ENCODE measurements at regions not wholly inside any gene's neighbourhood (a gene's known extent, or its start where the extent isn't known, plus 50 kb on each side); places are given as distances from the start of the nearest gene placed in this dataset.

DNA sequence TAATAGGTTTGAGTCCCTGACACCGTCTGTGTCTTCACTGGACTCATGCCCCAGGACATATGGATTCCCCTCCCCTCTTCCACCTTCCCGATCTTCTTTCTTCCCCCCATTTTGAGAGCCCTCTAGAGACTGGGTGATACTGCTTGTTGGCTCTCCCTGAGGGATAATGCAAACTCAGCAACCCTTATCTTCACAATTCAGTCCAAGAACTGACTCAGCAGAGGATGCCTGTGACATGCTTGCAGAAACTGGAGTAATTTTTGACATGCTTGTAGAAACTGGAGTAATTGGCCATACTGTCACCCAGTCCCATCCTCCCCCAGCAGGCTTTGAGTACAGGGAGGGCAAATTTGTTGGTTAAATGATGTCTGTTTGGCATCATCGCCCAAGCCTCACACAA lies 127.6 kb upstream of the CTTNBP2NL start:
- no peaks in the 10 kb centered on the region for H3K36me3 Mint-ChIP-seq (ENCODE audit: low read depth)
- H3K4me1 Mint-ChIP-seq (ENCODE audit: low read depth): no peaks in the 10 kb centered on the region
- H3K27me3 Mint-ChIP-seq (ENCODE audit: low read depth): peaks cover 5% of the 10 kb centered on the region
- no peak overlapping the region for H3K27ac Mint-ChIP-seq
- no peak for DNase-seq (ENCODE audit: low spot score)
- no peaks in the 10 kb centered on the region for H3K9me3 Mint-ChIP-seq
- H3K4me3 Mint-ChIP-seq: no peak overlapping the region

DNA sequence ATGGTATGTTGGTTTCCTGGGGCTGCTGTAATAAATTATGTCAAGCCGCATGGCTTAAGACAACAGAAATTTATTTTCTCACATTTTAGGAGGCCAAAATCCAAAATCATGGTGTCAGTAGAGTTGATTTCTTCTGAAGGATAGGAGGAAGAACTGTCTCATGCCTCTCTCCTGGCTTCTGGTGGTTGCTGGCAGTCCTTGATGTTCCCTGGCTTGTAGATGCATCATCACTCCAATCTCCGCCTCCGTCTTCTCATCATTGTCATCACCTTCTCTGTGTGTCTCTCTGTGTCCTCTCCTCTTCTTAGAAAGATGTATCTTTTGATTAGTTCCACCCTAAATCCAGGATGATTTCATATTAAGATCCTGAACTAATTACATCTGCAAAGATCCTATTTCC lies 124.7 kb upstream of the CTTNBP2NL start:
- no peaks in the 10 kb centered on the region for H3K9me3 Mint-ChIP-seq
- H3K4me1 Mint-ChIP-seq (ENCODE audit: low read depth): no peaks in the 10 kb centered on the region
- no peak for DNase-seq (ENCODE audit: low spot score)
- peaks cover 6% of the 10 kb centered on the region for H3K27me3 Mint-ChIP-seq (ENCODE audit: low read depth)
- no peaks in the 10 kb centered on the region for H3K36me3 Mint-ChIP-seq (ENCODE audit: low read depth)
- H3K4me3 Mint-ChIP-seq: no peak overlapping the region
- H3K27ac Mint-ChIP-seq: no peak overlapping the region

DNA sequence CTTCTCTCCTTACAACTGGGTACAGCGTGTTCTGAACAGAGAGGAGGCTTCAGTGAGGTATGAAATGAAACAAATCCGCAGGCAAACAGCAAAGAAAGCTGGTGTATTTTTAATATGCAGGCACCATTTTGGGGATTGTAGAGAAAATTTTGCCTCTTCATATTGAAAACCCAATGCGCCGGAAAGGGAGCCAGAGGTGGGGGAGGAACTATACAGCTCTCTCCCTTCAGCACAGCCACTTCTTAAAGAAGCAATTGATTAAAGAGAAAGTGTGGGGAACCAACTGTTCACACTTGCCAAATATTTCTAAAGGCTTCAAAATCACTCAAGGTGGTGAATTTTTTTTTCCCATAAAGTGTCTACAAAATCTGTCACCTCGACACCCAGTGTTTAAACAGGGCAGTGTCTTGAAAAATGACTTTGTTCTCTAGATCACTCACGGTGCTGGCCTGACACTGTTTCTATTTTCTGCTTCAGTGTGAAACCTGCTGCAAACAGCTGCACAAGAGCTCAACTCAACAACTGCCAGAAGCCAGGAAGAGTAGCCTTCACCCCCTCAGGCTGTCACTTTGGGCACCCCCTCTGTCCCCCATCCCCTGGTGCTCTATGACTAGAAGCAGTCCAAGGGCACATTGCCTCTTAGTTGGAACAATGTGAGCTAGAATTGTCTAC lies 123.8 kb upstream of the CTTNBP2NL start:
- Mint-ChIP-seq H3K27me3 (ENCODE audit: low read depth) (peaks cover 6% of the 10 kb centered on the region), H3K4me3 (no peak overlapping the region), H3K36me3 (ENCODE audit: low read depth) (no peaks in the 10 kb centered on the region), H3K27ac (no peak overlapping the region), H3K4me1 (ENCODE audit: low read depth) (no peaks in the 10 kb centered on the region), H3K9me3 (no peaks in the 10 kb centered on the region)
- DNase-seq (ENCODE audit: low spot score): no peak

DNA sequence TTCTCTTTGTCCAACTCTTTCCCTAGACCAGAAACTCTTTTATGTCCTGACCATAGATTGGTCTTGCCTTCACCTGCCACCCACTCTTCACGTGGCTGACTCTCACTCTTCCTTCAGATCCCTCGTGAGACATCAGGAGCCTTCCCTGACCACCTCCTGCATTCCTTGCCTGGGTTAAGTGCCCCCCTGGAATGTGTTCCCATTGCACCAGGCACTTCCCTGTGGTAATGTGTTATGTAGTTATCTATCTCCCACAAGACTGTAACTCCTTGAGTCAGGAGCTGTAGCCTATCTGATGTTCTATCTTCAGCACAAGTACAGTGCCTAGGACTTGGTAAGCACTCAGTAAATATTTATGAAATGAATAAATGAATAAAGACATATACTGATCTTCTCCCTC lies 111.2 kb upstream of the CTTNBP2NL start:
- peaks cover 7% of the 10 kb centered on the region for H3K27me3 Mint-ChIP-seq (ENCODE audit: low read depth)
- H3K4me1 Mint-ChIP-seq (ENCODE audit: low read depth): no peaks in the 10 kb centered on the region
- no peak for DNase-seq (ENCODE audit: low spot score)
- H3K4me3 Mint-ChIP-seq: no peak overlapping the region
- no peaks in the 10 kb centered on the region for H3K9me3 Mint-ChIP-seq
- no peaks in the 10 kb centered on the region for H3K36me3 Mint-ChIP-seq (ENCODE audit: low read depth)
- H3K27ac Mint-ChIP-seq: no peak overlapping the region

DNA sequence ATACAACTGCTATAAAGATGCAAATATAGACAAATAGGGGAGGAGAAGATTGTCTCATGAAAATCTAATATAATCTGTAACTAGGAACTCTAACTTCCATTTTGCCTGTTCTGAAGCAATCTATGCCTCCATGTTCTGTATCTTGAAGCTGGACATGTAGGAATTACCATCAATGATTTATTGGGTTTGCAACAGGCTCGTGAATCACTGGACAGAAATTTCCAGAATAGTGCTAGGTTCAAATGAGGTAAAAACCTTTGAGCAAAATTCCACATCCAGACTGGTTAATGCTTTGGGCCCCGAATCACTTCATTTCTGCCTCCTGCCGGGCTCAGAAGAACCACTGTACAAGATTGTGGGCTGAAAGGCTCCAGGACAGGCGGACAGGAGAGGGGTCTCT lies 110.7 kb upstream of the CTTNBP2NL start:
- no peaks in the 10 kb centered on the region for H3K4me1 Mint-ChIP-seq (ENCODE audit: low read depth)
- DNase-seq (ENCODE audit: low spot score): no peak
- no peaks in the 10 kb centered on the region for H3K9me3 Mint-ChIP-seq
- no peak overlapping the region for H3K4me3 Mint-ChIP-seq
- H3K36me3 Mint-ChIP-seq (ENCODE audit: low read depth): no peaks in the 10 kb centered on the region
- H3K27me3 Mint-ChIP-seq (ENCODE audit: low read depth): peaks cover 7% of the 10 kb centered on the region
- no peak overlapping the region for H3K27ac Mint-ChIP-seq

DNA sequence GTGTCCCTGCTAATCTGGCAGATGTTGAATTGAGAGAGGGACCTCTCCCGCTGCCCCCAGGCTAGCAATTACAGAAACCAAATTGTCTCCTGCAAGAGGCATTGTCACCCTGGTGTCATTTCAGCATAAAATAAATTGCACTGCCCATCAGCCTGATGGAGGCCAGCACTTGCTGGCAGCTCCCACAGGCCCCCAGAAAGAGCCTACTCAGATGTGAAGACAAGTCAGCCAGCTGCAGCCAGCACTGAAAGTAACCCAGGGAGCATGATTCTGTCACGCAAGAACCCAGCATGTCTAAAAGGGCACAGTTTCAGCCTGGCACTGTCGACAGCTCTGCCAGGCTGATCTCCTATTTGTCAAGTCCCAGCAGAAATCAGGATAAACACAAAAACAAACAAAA lies 110.3 kb upstream of the CTTNBP2NL start:
- no peaks in the 10 kb centered on the region for H3K9me3 Mint-ChIP-seq
- H3K27me3 Mint-ChIP-seq (ENCODE audit: low read depth): peaks cover 7% of the 10 kb centered on the region
- no peak for DNase-seq (ENCODE audit: low spot score)
- H3K4me1 Mint-ChIP-seq (ENCODE audit: low read depth): no peaks in the 10 kb centered on the region
- no peak overlapping the region for H3K27ac Mint-ChIP-seq
- H3K4me3 Mint-ChIP-seq: no peak overlapping the region
- H3K36me3 Mint-ChIP-seq (ENCODE audit: low read depth): no peaks in the 10 kb centered on the region

DNA sequence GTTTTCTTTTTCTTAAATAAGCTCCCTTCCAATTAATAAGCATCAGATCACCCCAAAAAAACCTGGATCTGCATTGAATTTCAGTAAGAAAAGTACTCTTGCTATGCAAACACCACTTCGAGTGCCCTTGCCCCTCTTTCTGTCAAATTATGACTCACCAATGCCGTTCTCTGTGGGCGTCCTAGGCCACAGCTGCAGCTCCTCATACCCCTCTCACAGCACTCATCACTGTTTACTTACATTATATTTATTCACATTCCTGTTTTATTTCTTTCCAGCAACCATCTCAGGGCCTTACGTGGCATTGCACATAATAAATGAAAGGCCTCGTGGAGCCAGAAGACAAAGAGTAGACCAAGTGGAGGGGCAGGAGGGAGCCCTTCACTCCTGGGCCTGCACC lies 99.1 kb upstream of the CTTNBP2NL start:
- no peak for DNase-seq (ENCODE audit: low spot score)
- H3K27ac Mint-ChIP-seq: no peak overlapping the region
- H3K36me3 Mint-ChIP-seq (ENCODE audit: low read depth): no peaks in the 10 kb centered on the region
- no peaks in the 10 kb centered on the region for H3K9me3 Mint-ChIP-seq
- no peaks in the 10 kb centered on the region for H3K4me1 Mint-ChIP-seq (ENCODE audit: low read depth)
- peaks cover 8% of the 10 kb centered on the region for H3K27me3 Mint-ChIP-seq (ENCODE audit: low read depth)
- H3K4me3 Mint-ChIP-seq: no peak overlapping the region

DNA sequence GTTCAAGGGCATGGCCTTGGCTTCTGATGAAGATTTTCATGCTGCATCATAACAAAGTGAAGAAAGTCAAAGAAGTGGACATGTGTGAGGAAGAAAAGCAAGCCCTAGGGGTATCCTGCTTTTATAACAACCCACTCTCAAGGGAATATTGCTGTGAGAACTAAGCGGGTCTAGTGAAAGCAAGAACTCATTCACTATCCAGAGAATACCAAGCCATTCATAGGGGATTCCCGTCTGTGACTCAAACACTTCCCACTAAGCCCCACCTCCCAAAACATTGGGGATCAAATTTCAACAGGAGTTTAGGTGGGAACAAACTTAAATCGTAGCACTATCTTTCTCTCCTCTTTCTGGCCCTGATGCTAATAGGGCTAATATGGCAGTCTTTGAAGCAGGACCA lies 98.5 kb upstream of the CTTNBP2NL start:
- no peak for DNase-seq (ENCODE audit: low spot score)
- Mint-ChIP-seq H3K4me1 (ENCODE audit: low read depth) (no peaks in the 10 kb centered on the region), H3K27me3 (ENCODE audit: low read depth) (peaks cover 8% of the 10 kb centered on the region), H3K36me3 (ENCODE audit: low read depth) (no peaks in the 10 kb centered on the region), H3K4me3 (no peak overlapping the region), H3K9me3 (no peaks in the 10 kb centered on the region), H3K27ac (no peak overlapping the region)

DNA sequence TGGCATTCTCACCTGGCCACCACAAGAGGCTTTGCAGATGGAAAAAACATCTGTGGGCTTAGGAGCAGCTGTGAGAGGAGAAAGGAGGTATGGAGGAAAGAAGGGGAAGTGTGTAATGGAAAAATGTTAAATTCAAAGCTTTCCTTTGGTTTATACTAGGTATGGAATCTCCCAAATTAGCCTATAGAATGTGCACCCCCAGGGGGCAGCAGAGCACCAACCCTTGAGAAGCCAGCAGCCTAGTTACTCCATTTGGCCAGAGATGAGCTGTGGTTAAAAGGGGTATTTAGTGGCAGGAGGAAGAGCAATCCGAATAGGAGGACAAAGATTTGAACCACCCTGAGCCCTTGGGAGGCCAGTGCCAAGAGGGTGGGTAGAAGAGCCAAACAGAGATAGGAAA lies 97.5 kb upstream of the CTTNBP2NL start:
- Mint-ChIP-seq H3K27me3 (ENCODE audit: low read depth) (peaks cover 8% of the 10 kb centered on the region), H3K4me3 (no peak overlapping the region), H3K4me1 (ENCODE audit: low read depth) (no peaks in the 10 kb centered on the region), H3K36me3 (ENCODE audit: low read depth) (no peaks in the 10 kb centered on the region), H3K27ac (no peak overlapping the region), H3K9me3 (no peaks in the 10 kb centered on the region)
- DNase-seq (ENCODE audit: low spot score): no peak

DNA sequence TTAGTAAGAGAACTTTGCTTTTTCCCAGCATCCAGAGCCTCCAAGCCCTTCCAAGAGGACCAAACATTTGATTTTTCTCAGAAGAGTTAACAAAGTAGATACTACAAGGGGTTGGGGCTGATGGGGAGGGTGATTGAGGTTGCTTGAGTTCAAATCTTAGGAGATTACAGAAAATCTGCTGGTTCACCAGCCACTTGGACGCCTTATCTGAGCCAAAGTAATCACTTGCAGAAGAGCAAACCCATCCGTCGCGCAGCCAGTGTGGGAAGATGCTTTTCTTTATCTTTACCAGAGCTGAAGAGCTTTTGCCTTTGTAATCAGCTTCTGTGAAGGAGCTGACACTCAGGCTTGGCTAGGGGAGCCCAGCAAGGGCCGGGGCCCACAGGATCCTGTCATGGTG lies 91.9 kb upstream of the CTTNBP2NL start:
- Mint-ChIP-seq H3K9me3 (no peaks in the 10 kb centered on the region), H3K36me3 (ENCODE audit: low read depth) (no peaks in the 10 kb centered on the region), H3K27ac (no peak overlapping the region), H3K27me3 (ENCODE audit: low read depth) (peaks cover 9% of the 10 kb centered on the region), H3K4me3 (no peak overlapping the region), H3K4me1 (ENCODE audit: low read depth) (no peaks in the 10 kb centered on the region)
- DNase-seq (ENCODE audit: low spot score): no peak

DNA sequence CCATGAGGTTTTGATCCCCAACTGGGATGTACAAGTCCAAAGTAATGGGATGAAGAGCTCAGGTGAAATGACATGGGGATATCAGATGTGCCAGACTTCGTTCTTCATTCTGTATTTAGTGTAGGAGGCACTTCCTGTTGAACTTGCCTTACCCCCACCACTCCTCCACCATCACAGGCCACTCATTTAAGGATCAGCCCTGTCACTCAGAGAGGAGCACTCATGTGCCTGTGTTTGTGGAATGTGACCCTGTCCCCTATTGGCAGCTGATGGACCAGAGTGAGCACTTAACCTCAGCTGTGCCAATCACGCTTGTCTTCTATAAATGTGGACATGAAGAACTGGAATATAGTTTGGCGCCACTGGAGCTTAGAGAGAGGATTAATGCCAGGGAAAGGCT lies 91.4 kb upstream of the CTTNBP2NL start:
- no peaks in the 10 kb centered on the region for H3K4me1 Mint-ChIP-seq (ENCODE audit: low read depth)
- H3K36me3 Mint-ChIP-seq (ENCODE audit: low read depth): no peaks in the 10 kb centered on the region

DNA sequence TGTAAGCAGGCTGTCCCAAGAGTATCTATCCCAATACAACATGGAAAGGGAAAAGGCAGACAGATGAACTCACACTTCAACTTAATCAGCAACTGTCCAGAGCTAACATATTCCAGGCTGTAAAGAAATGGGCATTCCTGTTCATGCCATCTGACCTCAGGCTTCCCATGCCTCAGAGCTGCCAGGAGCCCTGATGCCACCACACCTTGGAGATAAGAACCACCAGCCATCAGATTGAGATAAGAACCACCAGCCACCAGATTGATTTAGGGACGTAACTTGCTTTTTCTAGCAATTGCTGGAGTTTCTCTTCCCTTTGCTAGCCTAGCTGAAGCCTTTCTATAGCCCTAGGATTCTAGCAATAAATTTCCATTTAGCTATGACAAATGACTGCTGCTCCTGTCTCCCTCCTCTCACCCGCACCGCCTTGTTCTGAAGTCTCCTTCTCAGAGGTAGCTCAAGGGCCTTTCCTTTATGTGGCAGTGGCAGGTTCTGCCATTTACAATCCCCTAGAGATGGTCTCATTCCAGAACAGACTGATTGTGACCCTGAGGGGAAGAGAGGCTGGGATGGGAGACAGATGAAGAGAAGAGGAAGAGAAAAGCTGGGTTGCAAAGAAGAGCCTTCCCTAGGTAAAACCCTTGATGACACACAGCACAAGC lies 88.0 kb upstream of the CTTNBP2NL start:
- H3K27me3 Mint-ChIP-seq (ENCODE audit: low read depth): peaks cover 7% of the 10 kb centered on the region
- H3K9me3 Mint-ChIP-seq: no peaks in the 10 kb centered on the region
- no peaks in the 10 kb centered on the region for H3K36me3 Mint-ChIP-seq (ENCODE audit: low read depth)
- no peak overlapping the region for H3K27ac Mint-ChIP-seq
- no peak overlapping the region for H3K4me3 Mint-ChIP-seq
- DNase-seq (ENCODE audit: low spot score): no peak
- H3K4me1 Mint-ChIP-seq (ENCODE audit: low read depth): no peaks in the 10 kb centered on the region

More for the DNA sequence above, 91.4 kb upstream of the CTTNBP2NL start:
- no peak for DNase-seq (ENCODE audit: low spot score)
- Mint-ChIP-seq H3K9me3 (no peaks in the 10 kb centered on the region), H3K4me3 (no peak overlapping the region), H3K27me3 (ENCODE audit: low read depth) (peaks cover 9% of the 10 kb centered on the region), H3K27ac (no peak overlapping the region)

DNA sequence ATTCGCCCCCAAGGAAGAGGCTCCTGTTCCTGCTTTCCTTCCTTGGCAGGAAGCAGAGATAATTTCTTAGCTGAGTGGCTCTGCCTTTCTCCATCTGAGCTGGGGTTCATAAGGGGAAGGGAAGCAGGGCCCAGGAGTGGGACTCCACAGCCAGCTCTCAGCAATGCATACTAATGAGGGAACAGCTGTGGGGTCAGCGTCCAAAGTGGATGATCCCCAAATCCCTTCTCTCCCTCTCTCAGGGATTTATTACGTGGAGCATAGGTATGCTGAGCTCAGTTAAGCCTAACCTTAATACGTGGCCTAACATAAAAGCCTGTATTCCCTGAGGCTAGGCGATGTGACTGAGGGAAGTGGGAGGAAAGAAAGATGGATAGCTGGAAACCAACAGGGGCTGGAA lies 87.3 kb upstream of the CTTNBP2NL start:
- Mint-ChIP-seq H3K4me1 (ENCODE audit: low read depth) (no peaks in the 10 kb centered on the region), H3K9me3 (no peaks in the 10 kb centered on the region), H3K36me3 (ENCODE audit: low read depth) (no peaks in the 10 kb centered on the region), H3K27me3 (ENCODE audit: low read depth) (peaks cover 7% of the 10 kb centered on the region), H3K4me3 (no peak overlapping the region), H3K27ac (no peak overlapping the region)
- DNase-seq (ENCODE audit: low spot score): no peak

DNA sequence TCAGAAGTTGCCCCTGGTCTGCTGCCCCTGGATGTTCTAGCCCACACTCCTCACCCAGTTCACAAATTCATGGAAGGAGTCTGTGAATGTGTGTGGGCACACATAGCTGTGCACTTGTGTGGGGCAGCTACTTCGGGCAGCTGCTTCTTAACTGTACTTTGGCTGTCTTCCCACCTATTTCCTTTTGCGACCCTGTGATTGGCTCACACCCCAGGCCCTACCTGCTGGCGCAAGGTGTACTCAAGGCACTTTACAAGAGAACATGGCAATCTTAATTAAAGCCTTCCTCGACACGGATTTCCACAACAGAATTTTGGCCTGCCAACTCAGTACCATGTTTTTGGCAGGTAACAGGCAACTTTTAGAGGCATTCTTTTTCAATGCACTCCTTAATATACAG lies 86.5 kb upstream of the CTTNBP2NL start:
- no peak for DNase-seq (ENCODE audit: low spot score)
- Mint-ChIP-seq H3K4me3 (no peak overlapping the region), H3K27me3 (ENCODE audit: low read depth) (peaks cover 7% of the 10 kb centered on the region), H3K27ac (no peak overlapping the region), H3K36me3 (ENCODE audit: low read depth) (no peaks in the 10 kb centered on the region), H3K4me1 (ENCODE audit: low read depth) (no peaks in the 10 kb centered on the region), H3K9me3 (no peaks in the 10 kb centered on the region)

DNA sequence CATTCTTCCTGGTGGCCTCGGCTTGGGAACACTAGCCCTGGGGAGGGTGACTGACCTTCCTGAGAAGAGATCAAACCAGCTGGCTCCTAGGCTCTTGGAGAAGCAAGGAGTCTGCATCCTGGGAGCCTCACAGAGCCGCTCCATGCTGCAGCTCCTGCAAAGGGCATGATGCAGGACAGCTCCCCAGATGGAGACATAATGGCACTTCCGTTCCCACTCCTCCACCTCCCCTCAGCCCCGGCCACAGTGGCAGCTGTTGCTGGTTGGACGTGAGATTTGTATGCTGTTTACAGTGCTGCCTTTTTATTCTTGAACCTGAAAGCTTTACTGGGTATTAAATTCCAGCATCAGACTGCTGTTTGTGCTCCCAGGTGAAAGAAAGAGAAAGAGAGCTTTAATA lies 83.7 kb upstream of the CTTNBP2NL start:
- no peak for DNase-seq (ENCODE audit: low spot score)
- H3K27ac Mint-ChIP-seq: no peak overlapping the region
- peaks cover 13% of the 10 kb centered on the region for H3K27me3 Mint-ChIP-seq (ENCODE audit: low read depth)
- H3K36me3 Mint-ChIP-seq (ENCODE audit: low read depth): no peaks in the 10 kb centered on the region
- H3K4me1 Mint-ChIP-seq (ENCODE audit: low read depth): no peaks in the 10 kb centered on the region
- no peak overlapping the region for H3K4me3 Mint-ChIP-seq
- no peaks in the 10 kb centered on the region for H3K9me3 Mint-ChIP-seq
